ENCODE measurements at regions not wholly inside any gene's neighbourhood (a gene's known extent, or its start where the extent isn't known, plus 50 kb on each side); places are given as distances from the start of the nearest gene placed in this dataset.
"Not testable (repeated sequence)": the region's sequence is repeated elsewhere in the genome, so short reads cannot be mapped to it uniquely, and the experiment has no call there.

GRCh38 chr2:145887915-145888314 lies 1368.0 kb upstream of the ZEB2 start:
- no peaks in the 10 kb centered on the region for H3K9me3 ChIP-seq (ENCODE audit: control insufficient read depth, insufficient read depth, low read depth, low read length)
- no peak for DNase-seq (ENCODE audit: low read depth in 2 of 2)
- no peaks in the 10 kb centered on the region for H4K20me1 ChIP-seq (ENCODE audit: control insufficient read depth, extremely low read depth, insufficient read depth, low read length)
- H3K36me3 ChIP-seq (ENCODE audit: control insufficient read depth, insufficient read depth, low read length), result no peaks in the 10 kb centered on the region
- H3K9ac ChIP-seq (ENCODE audit: insufficient read depth, low read length), result no peak overlapping the region
- TF ChIP-seq CTCF (conservative IDR thresholded peaks at IDR 0.05 in 1 of 2, IDR thresholded peaks at IDR 0.05 in 1 of 2; ENCODE audit: low read depth in 1 of 2, low read length in 2 of 2) (no peak), EZH2 (IDR thresholded peaks at IDR 0.05; ENCODE audit: low read length, missing control alignments) (no peak)
- no peaks in the 10 kb centered on the region for H3K27me3 ChIP-seq (ENCODE audit: control insufficient read depth, insufficient read depth, low read length)
- no peak overlapping the region for H2AFZ ChIP-seq (ENCODE audit: low read length)
- H3K4me2 ChIP-seq (ENCODE audit: extremely low read depth, insufficient read depth, low read length), result no peak overlapping the region
- H3K79me2 ChIP-seq (ENCODE audit: control insufficient read depth, insufficient read depth, low read length), result no peaks in the 10 kb centered on the region
- H3K4me3 ChIP-seq (replicated peaks in 1 of 4; ENCODE audit: control extremely low read depth in 1 of 4, insufficient read depth in 1 of 4, low read depth in 3 of 4, low read length in 4 of 4), result no peak overlapping the region
- H3K27ac ChIP-seq (ENCODE audit: insufficient read depth, low read length), result no peak overlapping the region
- H3K4me1 ChIP-seq (ENCODE audit: control insufficient read depth, extremely low read depth, insufficient read depth, low read length), result no peaks in the 10 kb centered on the region

- H3K27ac ChIP-seq (ENCODE audit: insufficient read depth, low read length); H3K4me1 ChIP-seq (ENCODE audit: control insufficient read depth, extremely low read depth, insufficient read depth, low read length); H2AFZ ChIP-seq (ENCODE audit: low read length); H3K27me3 ChIP-seq (ENCODE audit: control insufficient read depth, insufficient read depth, low read length); H3K4me2 ChIP-seq (ENCODE audit: extremely low read depth, insufficient read depth, low read length); H3K4me3 ChIP-seq (replicated peaks in 1 of 4; ENCODE audit: control extremely low read depth in 1 of 4, insufficient read depth in 1 of 4, low read depth in 3 of 4, low read length in 4 of 4); H4K20me1 ChIP-seq (ENCODE audit: control insufficient read depth, extremely low read depth, insufficient read depth, low read length); H3K79me2 ChIP-seq (ENCODE audit: control insufficient read depth, insufficient read depth, low read length); H3K9ac ChIP-seq (ENCODE audit: insufficient read depth, low read length); H3K36me3 ChIP-seq (ENCODE audit: control insufficient read depth, insufficient read depth, low read length); DNase-seq (ENCODE audit: low read depth in 2 of 2); H3K9me3 ChIP-seq (ENCODE audit: control insufficient read depth, insufficient read depth, low read depth, low read length): not testable (repeated sequence)
Measured at GRCh38 chr2:145880997-145881396, 1361.1 kb upstream of the ZEB2 start.

GRCh38 chr2:145875016-145875415 lies 1355.1 kb upstream of the ZEB2 start:
- Histone ChIP-seq H3K4me2 (ENCODE audit: extremely low read depth, insufficient read depth, low read length) (no peak overlapping the region), H3K4me1 (ENCODE audit: control insufficient read depth, extremely low read depth, insufficient read depth, low read length) (no peaks in the 10 kb centered on the region), H3K27ac (ENCODE audit: insufficient read depth, low read length) (no peak overlapping the region), H3K9me3 (ENCODE audit: control insufficient read depth, insufficient read depth, low read depth, low read length) (no peaks in the 10 kb centered on the region), H4K20me1 (ENCODE audit: control insufficient read depth, extremely low read depth, insufficient read depth, low read length) (no peaks in the 10 kb centered on the region), H2AFZ (ENCODE audit: low read length) (no peak overlapping the region), H3K79me2 (ENCODE audit: control insufficient read depth, insufficient read depth, low read length) (no peaks in the 10 kb centered on the region), H3K4me3 (replicated peaks in 1 of 4; ENCODE audit: control extremely low read depth in 1 of 4, insufficient read depth in 1 of 4, low read depth in 3 of 4, low read length in 4 of 4) (no peak overlapping the region), H3K27me3 (ENCODE audit: control insufficient read depth, insufficient read depth, low read length) (no peaks in the 10 kb centered on the region), H3K9ac (ENCODE audit: insufficient read depth, low read length) (no peak overlapping the region), H3K36me3 (ENCODE audit: control insufficient read depth, insufficient read depth, low read length) (no peaks in the 10 kb centered on the region)
- TF ChIP-seq CTCF (conservative IDR thresholded peaks at IDR 0.05 in 1 of 2, IDR thresholded peaks at IDR 0.05 in 1 of 2; ENCODE audit: low read depth in 1 of 2, low read length in 2 of 2) (no peak), EZH2 (IDR thresholded peaks at IDR 0.05; ENCODE audit: low read length, missing control alignments) (no peak)
- DNase-seq (ENCODE audit: low read depth in 2 of 2), result peak in 1 of 2 donors; percentile 2

All from fibroblast of lung (primary cell).